ENCODE measurements at regions not wholly inside any gene's neighbourhood (a gene's known extent, or its start where the extent isn't known, plus 50 kb on each side); places are given as distances from the start of the nearest gene placed in this dataset.
"Not testable (repeated sequence)": the region's sequence is repeated elsewhere in the genome, so short reads cannot be mapped to it uniquely, and the experiment has no call there.

DNA sequence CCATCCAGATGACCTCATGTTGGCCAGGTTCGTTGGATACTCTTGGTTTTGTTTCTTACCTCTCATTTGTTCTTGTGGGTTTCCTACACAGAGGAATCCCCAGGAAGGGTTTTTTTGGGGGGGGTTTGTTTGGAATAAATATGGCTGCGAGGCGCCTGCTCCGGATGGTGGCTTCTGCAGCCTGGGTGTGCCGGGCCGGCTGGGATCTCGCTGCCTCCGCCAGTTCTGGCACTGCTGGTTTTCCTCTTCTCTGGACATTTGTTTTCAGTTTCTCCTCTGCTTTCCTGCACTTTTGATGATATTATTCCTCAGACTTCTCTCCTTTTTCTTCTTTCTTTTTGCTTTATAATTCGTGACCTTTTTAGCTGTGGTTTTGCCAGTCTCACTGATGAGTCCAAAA is 187.4 kb downstream of the OR4M2 start:
- no peak overlapping the region for H3K27ac ChIP-seq (ENCODE audit: low read depth, low read length)
- TF ChIP-seq, protein P1, sequence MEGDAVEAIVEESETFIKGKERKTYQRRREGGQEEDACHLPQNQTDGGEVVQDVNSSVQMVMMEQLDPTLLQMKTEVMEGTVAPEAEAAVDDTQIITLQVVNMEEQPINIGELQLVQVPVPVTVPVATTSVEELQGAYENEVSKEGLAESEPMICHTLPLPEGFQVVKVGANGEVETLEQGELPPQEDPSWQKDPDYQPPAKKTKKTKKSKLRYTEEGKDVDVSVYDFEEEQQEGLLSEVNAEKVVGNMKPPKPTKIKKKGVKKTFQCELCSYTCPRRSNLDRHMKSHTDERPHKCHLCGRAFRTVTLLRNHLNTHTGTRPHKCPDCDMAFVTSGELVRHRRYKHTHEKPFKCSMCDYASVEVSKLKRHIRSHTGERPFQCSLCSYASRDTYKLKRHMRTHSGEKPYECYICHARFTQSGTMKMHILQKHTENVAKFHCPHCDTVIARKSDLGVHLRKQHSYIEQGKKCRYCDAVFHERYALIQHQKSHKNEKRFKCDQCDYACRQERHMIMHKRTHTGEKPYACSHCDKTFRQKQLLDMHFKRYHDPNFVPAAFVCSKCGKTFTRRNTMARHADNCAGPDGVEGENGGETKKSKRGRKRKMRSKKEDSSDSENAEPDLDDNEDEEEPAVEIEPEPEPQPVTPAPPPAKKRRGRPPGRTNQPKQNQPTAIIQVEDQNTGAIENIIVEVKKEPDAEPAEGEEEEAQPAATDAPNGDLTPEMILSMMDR (IDR thresholded peaks at IDR 0.05; ENCODE audit: low read depth, low read length), result no peak
- no peak for DNase-seq (ENCODE audit: low read depth, low spot score)
- ChIA-PET POLR2A (no interaction called here), CTCF (no interaction called here)
- H3K4me3 ChIP-seq (ENCODE audit: low read depth, low read length), result no peak overlapping the region
- H3K9me3 ChIP-seq (ENCODE audit: control insufficient read depth, insufficient read depth, low read length), result peaks cover 70% of the 10 kb centered on the region
- no peaks in the 10 kb centered on the region for H3K27me3 ChIP-seq (ENCODE audit: control insufficient read depth, insufficient read depth, low read length)

GRCh38 chr15:22268201-22268600 is 187.9 kb downstream of the OR4M2 start:
- CTCF ChIA-PET; DNase-seq (ENCODE audit: low read depth, low spot score); POLR2A ChIA-PET; H3K27ac ChIP-seq (ENCODE audit: low read depth, low read length); H3K27me3 ChIP-seq (ENCODE audit: control insufficient read depth, insufficient read depth, low read length); H3K4me3 ChIP-seq (ENCODE audit: low read depth, low read length): not testable (repeated sequence)
- H3K9me3 ChIP-seq (ENCODE audit: control insufficient read depth, insufficient read depth, low read length), result peaks cover 70% of the 10 kb centered on the region

GRCh38 chr15:22268654-22269053 is 188.3 kb downstream of the OR4M2 start:
- H3K4me3 ChIP-seq (ENCODE audit: low read depth, low read length); DNase-seq (ENCODE audit: low read depth, low spot score); POLR2A ChIA-PET; H3K27me3 ChIP-seq (ENCODE audit: control insufficient read depth, insufficient read depth, low read length); CTCF ChIA-PET; H3K27ac ChIP-seq (ENCODE audit: low read depth, low read length): not testable (repeated sequence)
- peaks cover 72% of the 10 kb centered on the region for H3K9me3 ChIP-seq (ENCODE audit: control insufficient read depth, insufficient read depth, low read length)

- H3K27ac ChIP-seq (ENCODE audit: low read depth, low read length); CTCF ChIA-PET; POLR2A ChIA-PET: not testable (repeated sequence)
These were observed 186.2 kb upstream of the GOLGA6L22 start for GRCh38 chr15:22272286-22273160.

GRCh38 chr15:22273185-22273584 is 185.5 kb upstream of the GOLGA6L22 start:
- CTCF ChIA-PET; H3K27ac ChIP-seq (ENCODE audit: low read depth, low read length); POLR2A ChIA-PET; H3K27me3 ChIP-seq (ENCODE audit: control insufficient read depth, insufficient read depth, low read length); H3K4me3 ChIP-seq (ENCODE audit: low read depth, low read length); DNase-seq (ENCODE audit: low read depth, low spot score): not testable (repeated sequence)
- H3K9me3 ChIP-seq (ENCODE audit: control insufficient read depth, insufficient read depth, low read length), result peaks cover 79% of the 10 kb centered on the region

More at GRCh38 chr15:22272286-22273160, 186.2 kb upstream of the GOLGA6L22 start:
- H3K27me3 ChIP-seq (ENCODE audit: control insufficient read depth, insufficient read depth, low read length); DNase-seq (ENCODE audit: low read depth, low spot score); H3K4me3 ChIP-seq (ENCODE audit: low read depth, low read length): not testable (repeated sequence)
- peaks cover 79% of the 10 kb centered on the region for H3K9me3 ChIP-seq (ENCODE audit: control insufficient read depth, insufficient read depth, low read length)

DNA sequence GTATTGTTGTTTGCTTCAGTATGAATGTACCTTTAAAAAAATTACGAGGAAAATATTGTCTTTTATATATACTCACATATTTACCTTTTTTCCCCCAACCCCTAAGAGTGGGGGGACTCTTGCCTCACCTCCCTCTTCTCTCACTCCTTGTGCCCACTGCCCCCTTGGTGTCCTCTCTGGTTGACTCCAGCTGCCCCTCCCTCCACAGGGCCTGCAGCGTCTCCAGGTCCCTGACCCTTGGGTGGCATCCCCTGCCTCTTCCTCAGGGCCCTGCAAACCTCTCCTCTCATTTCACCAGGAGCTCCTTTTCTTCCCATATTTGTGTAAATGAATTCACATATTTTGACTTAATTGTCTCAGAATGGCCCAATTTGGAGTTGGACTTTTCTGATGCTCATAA is 184.3 kb upstream of the GOLGA6L22 start:
- CTCF ChIA-PET; H3K27me3 ChIP-seq (ENCODE audit: control insufficient read depth, insufficient read depth, low read length); POLR2A ChIA-PET; DNase-seq (ENCODE audit: low read depth, low spot score); H3K4me3 ChIP-seq (ENCODE audit: low read depth, low read length); H3K27ac ChIP-seq (ENCODE audit: low read depth, low read length): not testable (repeated sequence)
- H3K9me3 ChIP-seq (ENCODE audit: control insufficient read depth, insufficient read depth, low read length), result peaks cover 71% of the 10 kb centered on the region

DNA sequence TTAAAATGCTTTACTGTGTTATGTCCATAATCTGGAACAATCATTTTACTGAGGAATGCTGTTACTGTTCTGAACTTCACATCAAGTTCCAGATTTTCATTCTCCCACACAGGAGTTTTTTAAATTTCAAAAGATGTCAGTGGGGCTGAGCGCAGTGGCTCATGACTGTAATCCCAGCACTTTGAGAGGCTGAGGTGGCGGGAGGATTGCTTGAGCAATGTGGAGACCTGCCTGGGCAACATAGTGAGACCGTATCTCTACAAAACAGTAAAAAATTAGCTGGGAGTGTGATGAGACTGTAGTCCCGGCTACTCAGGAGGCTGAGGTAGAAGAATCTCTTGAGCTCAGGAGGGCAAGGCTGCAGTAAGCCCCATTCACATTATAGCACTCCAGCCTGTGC is 177.9 kb upstream of the GOLGA6L22 start:
- DNase-seq (ENCODE audit: low read depth, low spot score); H3K4me3 ChIP-seq (ENCODE audit: low read depth, low read length); H3K27ac ChIP-seq (ENCODE audit: low read depth, low read length); CTCF ChIA-PET; H3K27me3 ChIP-seq (ENCODE audit: control insufficient read depth, insufficient read depth, low read length); POLR2A ChIA-PET: not testable (repeated sequence)
- H3K9me3 ChIP-seq (ENCODE audit: control insufficient read depth, insufficient read depth, low read length), result peaks cover 27% of the 10 kb centered on the region

GRCh38 chr15:22282794-22283533 is 175.7 kb upstream of the GOLGA6L22 start:
- CTCF ChIA-PET; POLR2A ChIA-PET; H3K4me3 ChIP-seq (ENCODE audit: low read depth, low read length); DNase-seq (ENCODE audit: low read depth, low spot score); H3K27me3 ChIP-seq (ENCODE audit: control insufficient read depth, insufficient read depth, low read length); H3K27ac ChIP-seq (ENCODE audit: low read depth, low read length): not testable (repeated sequence)
- peaks cover 14% of the 10 kb centered on the region for H3K9me3 ChIP-seq (ENCODE audit: control insufficient read depth, insufficient read depth, low read length)

- H3K4me3 ChIP-seq (ENCODE audit: low read depth, low read length); DNase-seq (ENCODE audit: low read depth, low spot score); H3K9me3 ChIP-seq (ENCODE audit: control insufficient read depth, insufficient read depth, low read length); POLR2A ChIA-PET; H3K27ac ChIP-seq (ENCODE audit: low read depth, low read length); H3K27me3 ChIP-seq (ENCODE audit: control insufficient read depth, insufficient read depth, low read length); CTCF ChIA-PET: not testable (repeated sequence)
These were observed 173.8 kb upstream of the GOLGA6L22 start for GRCh38 chr15:22284795-22285420.

DNA sequence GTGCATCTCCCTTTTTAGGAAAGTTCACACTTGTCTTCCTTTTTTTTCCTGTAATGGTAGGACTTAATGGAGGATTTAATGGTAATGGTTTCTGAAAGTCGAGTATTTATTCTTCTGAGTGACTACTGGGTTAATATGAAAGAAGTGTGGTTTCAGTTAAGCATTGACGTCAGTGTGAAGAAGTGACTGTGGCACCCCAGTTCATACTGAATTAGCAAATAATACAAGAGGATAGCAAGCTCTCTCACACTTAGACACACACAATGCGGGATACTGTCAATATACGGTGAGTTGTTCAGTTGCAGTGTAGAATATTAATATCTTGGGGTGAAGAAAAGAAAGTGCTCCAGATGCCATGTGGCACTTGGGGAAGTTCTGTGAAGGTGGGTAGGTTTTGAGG is 167.6 kb upstream of the GOLGA6L22 start:
- H3K27me3 ChIP-seq (ENCODE audit: control insufficient read depth, insufficient read depth, low read length); H3K27ac ChIP-seq (ENCODE audit: low read depth, low read length); POLR2A ChIA-PET; H3K4me3 ChIP-seq (ENCODE audit: low read depth, low read length); CTCF ChIA-PET; DNase-seq (ENCODE audit: low read depth, low spot score): not testable (repeated sequence)
- peaks cover 12% of the 10 kb centered on the region; the same call in 1 of the 2 replicates for H3K9me3 ChIP-seq (ENCODE audit: control insufficient read depth, insufficient read depth, low read length)

DNA sequence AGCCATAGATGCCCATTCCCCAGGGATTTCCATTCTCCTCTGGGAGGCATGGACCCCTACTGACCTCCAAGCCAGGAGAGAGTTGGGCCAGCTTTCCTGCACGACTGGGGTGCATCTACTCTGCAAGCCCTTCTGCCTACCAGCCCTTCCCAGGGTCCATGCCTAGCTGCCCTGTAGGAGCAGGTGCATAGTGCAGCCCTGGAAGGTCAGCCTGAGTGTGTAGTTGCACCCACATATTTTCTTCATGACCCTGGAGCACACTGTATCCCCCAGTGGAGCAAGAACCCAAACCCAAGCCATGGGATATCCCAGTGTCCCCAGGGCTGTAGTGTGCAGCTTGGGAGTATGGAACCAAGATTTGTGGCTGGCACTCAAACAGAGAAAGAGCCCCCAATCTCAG is 155.6 kb upstream of the GOLGA6L22 start:
- H3K27ac ChIP-seq (ENCODE audit: low read depth, low read length); H3K4me3 ChIP-seq (ENCODE audit: low read depth, low read length); H3K27me3 ChIP-seq (ENCODE audit: control insufficient read depth, insufficient read depth, low read length); CTCF ChIA-PET; POLR2A ChIA-PET; DNase-seq (ENCODE audit: low read depth, low spot score); H3K9me3 ChIP-seq (ENCODE audit: control insufficient read depth, insufficient read depth, low read length): not testable (repeated sequence)

Measured in AG04450 (cell line).